Adrenal gland (tissue), 5 donors: ENCODE measurements at regions not wholly inside any gene's neighbourhood (a gene's known extent, or its start where the extent isn't known, plus 50 kb on each side); places are given as distances from the start of the nearest gene placed in this dataset.

Experiments used
- POLR2A ChIP-seq, 2 donors: fragments of 450-650 bp; IDR thresholded peaks; one replicate each; pipeline ENCODE4 v1.6.1; 2017; ENCODE audit warnings: antibody characterized with exemption in 2 of 2, mild to moderate bottlenecking in 2 of 2, moderate library complexity in 1 of 2
- TF ChIP-seq, protein P1 (sequence below), 6 experiments: fragments of 450-650 bp in 4 of 6; fragments of 200-600 bp in 2 of 6; sonication (generic) in 1 of 6; IDR thresholded peaks; 1 replicate in 5 of 6; 2 replicates in 1 of 6; pipeline versions ENCODE4 v1.5.1 to v1.8.0; 2016 to 2021; ENCODE audit warnings: antibody characterized with exemption in 6 of 6, mild to moderate bottlenecking in 2 of 6, moderate library complexity in 1 of 6
- donor health status: DM: no; HTN: no; CAD: no.

GRCh38 chr13:51534041-51534817 lies 50.0 kb upstream of the WDFY2 start:
- no peak for TF ChIP-seq POLR2A (IDR thresholded peaks at IDR 0.05)
- TF ChIP-seq, protein P1, sequence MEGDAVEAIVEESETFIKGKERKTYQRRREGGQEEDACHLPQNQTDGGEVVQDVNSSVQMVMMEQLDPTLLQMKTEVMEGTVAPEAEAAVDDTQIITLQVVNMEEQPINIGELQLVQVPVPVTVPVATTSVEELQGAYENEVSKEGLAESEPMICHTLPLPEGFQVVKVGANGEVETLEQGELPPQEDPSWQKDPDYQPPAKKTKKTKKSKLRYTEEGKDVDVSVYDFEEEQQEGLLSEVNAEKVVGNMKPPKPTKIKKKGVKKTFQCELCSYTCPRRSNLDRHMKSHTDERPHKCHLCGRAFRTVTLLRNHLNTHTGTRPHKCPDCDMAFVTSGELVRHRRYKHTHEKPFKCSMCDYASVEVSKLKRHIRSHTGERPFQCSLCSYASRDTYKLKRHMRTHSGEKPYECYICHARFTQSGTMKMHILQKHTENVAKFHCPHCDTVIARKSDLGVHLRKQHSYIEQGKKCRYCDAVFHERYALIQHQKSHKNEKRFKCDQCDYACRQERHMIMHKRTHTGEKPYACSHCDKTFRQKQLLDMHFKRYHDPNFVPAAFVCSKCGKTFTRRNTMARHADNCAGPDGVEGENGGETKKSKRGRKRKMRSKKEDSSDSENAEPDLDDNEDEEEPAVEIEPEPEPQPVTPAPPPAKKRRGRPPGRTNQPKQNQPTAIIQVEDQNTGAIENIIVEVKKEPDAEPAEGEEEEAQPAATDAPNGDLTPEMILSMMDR (IDR thresholded peaks at IDR 0.05), result no peak
